ENCODE measurements at regions not wholly inside any gene's neighbourhood (a gene's known extent, or its start where the extent isn't known, plus 50 kb on each side); places are given as distances from the start of the nearest gene placed in this dataset.

DNA sequence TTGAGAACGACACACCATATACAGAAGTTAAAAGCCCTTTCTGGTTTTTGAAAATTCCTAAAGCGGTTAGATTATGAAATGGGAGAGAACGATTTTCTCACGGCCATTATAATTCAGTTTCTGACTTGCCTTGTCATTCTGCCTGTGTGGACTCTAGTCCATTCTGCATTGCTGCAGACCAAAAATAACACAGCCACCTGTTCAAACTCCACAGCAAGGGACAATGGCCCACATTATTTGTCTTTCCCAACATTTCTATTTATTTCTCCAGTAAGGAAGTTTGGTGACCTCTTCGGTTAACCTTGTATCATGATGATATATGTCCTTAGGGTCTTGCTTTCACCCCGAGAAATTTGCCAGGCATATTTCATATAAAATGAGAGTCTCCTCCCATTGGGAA, 497.7 kb downstream of the BRINP1 start:
- intact Hi-C loops (cut with micrococcal nuclease; ENCODE audit: unreplicated experiment) (no loop called here), in situ Hi-C loops (cut with MboI) (no loop called here)
- Histone ChIP-seq H3K9me3 (replicated peaks; ENCODE audit: control insufficient read depth, insufficient read depth, low read length) (no peaks in the 10 kb centered on the region), H4K20me1 (ENCODE audit: control insufficient read depth, insufficient read depth) (no peaks in the 10 kb centered on the region), H3K79me2 (ENCODE audit: control insufficient read depth, insufficient read depth, low read length) (no peaks in the 10 kb centered on the region), H3K9ac (ENCODE audit: control insufficient read depth, insufficient read depth, low read length) (no peak overlapping the region), H3K4me1 (ENCODE audit: control insufficient read depth, insufficient read depth, low read length) (no peaks in the 10 kb centered on the region), H3K27ac (ENCODE audit: control insufficient read depth, insufficient read depth) (no peak overlapping the region), H3K4me3 (no peak overlapping the region), H3K27me3 (replicated peaks in 1 of 2; ENCODE audit: control insufficient read depth in 2 of 2, insufficient read depth in 2 of 2, low read length in 1 of 2) (no peaks in the 10 kb centered on the region), H3K4me2 (ENCODE audit: control insufficient read depth, insufficient read depth) (no peak overlapping the region), H2AFZ (ENCODE audit: control insufficient read depth, low read depth, low read length) (no peak overlapping the region), H3K36me3 (ENCODE audit: control insufficient read depth in 2 of 2, insufficient read depth in 2 of 2, low read length in 1 of 2) (no peaks in the 10 kb centered on the region)
- ChIA-PET RAD21 (ENCODE audit: unreplicated experiment) (no interaction called here), POLR2A (no interaction called here), CTCF (no interaction called here), SMC1A (ENCODE audit: uncharacterized antibody, unreplicated experiment) (no interaction called here)
- WGBS (ENCODE audit: insufficient coverage, insufficient replicate concordance, low lambda C conversion rate, missing lambda C conversion rate), result 10% methylated on average over 6 of the region's 6 CpGs
- DNase-seq (ENCODE audit: low read depth, low spot score), result no peak
- no peak for FAIRE-seq
- no peak for TF ChIP-seq HDAC2 (IDR thresholded peaks at IDR 0.05)
- no peak for TF ChIP-seq NR2C2 (IDR thresholded peaks at IDR 0.05; ENCODE audit: borderline replicate concordance, control insufficient read depth, insufficient read length, low read depth)
- no peak for TF ChIP-seq ZNF207 (IDR thresholded peaks at IDR 0.05; ENCODE audit: borderline replicate concordance)
- no peak for TF ChIP-seq BHLHE40 (IDR thresholded peaks at IDR 0.05; ENCODE audit: borderline replicate concordance in 1 of 2, low read depth in 2 of 2, low read length in 1 of 2)
- TF ChIP-seq ZNF384 (IDR thresholded peaks at IDR 0.05; ENCODE audit: borderline replicate concordance, low read depth, low read length), result no peak
- TF ChIP-seq ATF7 (IDR thresholded peaks at IDR 0.05; ENCODE audit: low read depth), result no peak
- no peak for TF ChIP-seq BMI1 (IDR thresholded peaks at IDR 0.05; ENCODE audit: borderline replicate concordance)
- no peak for TF ChIP-seq KLF5 (IDR thresholded peaks at IDR 0.05; ENCODE audit: partially characterized antibody)
- no peak for ATAC-seq
- BruUV-seq (replicated peaks), result no TSS peak

DNA sequence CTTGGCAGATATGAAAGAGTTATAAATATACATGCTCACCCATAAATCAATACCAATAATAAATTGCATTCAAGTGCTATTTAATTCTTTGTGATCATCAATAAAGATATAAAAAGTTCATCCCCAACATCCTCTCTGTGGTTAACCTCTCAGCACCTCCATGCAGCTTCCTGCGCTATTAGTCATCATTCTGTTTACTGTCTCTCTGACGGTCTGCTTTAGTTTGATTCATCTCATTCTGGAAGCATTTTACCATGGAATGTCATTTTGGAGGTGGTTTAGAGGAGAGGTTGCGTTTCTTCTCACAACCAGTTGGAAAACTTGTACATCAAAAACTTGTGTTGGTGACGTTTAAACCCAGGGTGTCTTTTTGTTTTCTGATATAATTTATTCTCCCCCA, 486.6 kb downstream of the BRINP1 start:
- 29% methylated on average over 4 of the region's 4 CpGs for WGBS (ENCODE audit: insufficient coverage, insufficient replicate concordance, low lambda C conversion rate, missing lambda C conversion rate)
- in situ Hi-C loops (cut with MboI), result no loop called here
- no peak overlapping the region for H3K4me2 ChIP-seq (ENCODE audit: control insufficient read depth, insufficient read depth)
- H3K27me3 ChIP-seq (replicated peaks in 1 of 2; ENCODE audit: control insufficient read depth in 2 of 2, insufficient read depth in 2 of 2, low read length in 1 of 2), result no peaks in the 10 kb centered on the region
- H3K4me3 ChIP-seq, result no peak overlapping the region
- H3K27ac ChIP-seq (ENCODE audit: control insufficient read depth, insufficient read depth), result no peak overlapping the region
- no peaks in the 10 kb centered on the region for H4K20me1 ChIP-seq (ENCODE audit: control insufficient read depth, insufficient read depth)
- intact Hi-C loops (cut with micrococcal nuclease; ENCODE audit: unreplicated experiment), result no loop called here
- no peak overlapping the region for H2AFZ ChIP-seq (ENCODE audit: control insufficient read depth, low read depth, low read length)
- H3K9ac ChIP-seq (ENCODE audit: control insufficient read depth, insufficient read depth, low read length), result no peak overlapping the region
- POLR2A ChIA-PET, result no interaction called here
- ATAC-seq, result no peak
- no peaks in the 10 kb centered on the region for H3K36me3 ChIP-seq (ENCODE audit: control insufficient read depth in 2 of 2, insufficient read depth in 2 of 2, low read length in 1 of 2)
- no peaks in the 10 kb centered on the region for H3K9me3 ChIP-seq (replicated peaks; ENCODE audit: control insufficient read depth, insufficient read depth, low read length)
- BruUV-seq (replicated peaks), result no TSS peak
- H3K4me1 ChIP-seq (ENCODE audit: control insufficient read depth, insufficient read depth, low read length), result no peaks in the 10 kb centered on the region
- TF ChIP-seq PAX8 (IDR thresholded peaks at IDR 0.05) (no peak), JUND (IDR thresholded peaks at IDR 0.05; ENCODE audit: low read depth, low read length) (no peak), ZNF384 (IDR thresholded peaks at IDR 0.05; ENCODE audit: borderline replicate concordance, low read depth, low read length) (no peak), POLR2AphosphoS2 (IDR thresholded peaks at IDR 0.05; ENCODE audit: low read depth, low read length) (no peak), ZNF207 (IDR thresholded peaks at IDR 0.05; ENCODE audit: borderline replicate concordance) (no peak), KAT2A (conservative IDR thresholded peaks at IDR 0.05; ENCODE audit: control insufficient read depth, low read depth, low read length) (no peak), KLF5 (IDR thresholded peaks at IDR 0.05; ENCODE audit: partially characterized antibody) (no peak), NR2F1 (conservative IDR thresholded peaks at IDR 0.05) (no peak), ZBED1 (IDR thresholded peaks at IDR 0.05; ENCODE audit: borderline replicate concordance) (no peak)
- TF ChIP-seq, protein P1, sequence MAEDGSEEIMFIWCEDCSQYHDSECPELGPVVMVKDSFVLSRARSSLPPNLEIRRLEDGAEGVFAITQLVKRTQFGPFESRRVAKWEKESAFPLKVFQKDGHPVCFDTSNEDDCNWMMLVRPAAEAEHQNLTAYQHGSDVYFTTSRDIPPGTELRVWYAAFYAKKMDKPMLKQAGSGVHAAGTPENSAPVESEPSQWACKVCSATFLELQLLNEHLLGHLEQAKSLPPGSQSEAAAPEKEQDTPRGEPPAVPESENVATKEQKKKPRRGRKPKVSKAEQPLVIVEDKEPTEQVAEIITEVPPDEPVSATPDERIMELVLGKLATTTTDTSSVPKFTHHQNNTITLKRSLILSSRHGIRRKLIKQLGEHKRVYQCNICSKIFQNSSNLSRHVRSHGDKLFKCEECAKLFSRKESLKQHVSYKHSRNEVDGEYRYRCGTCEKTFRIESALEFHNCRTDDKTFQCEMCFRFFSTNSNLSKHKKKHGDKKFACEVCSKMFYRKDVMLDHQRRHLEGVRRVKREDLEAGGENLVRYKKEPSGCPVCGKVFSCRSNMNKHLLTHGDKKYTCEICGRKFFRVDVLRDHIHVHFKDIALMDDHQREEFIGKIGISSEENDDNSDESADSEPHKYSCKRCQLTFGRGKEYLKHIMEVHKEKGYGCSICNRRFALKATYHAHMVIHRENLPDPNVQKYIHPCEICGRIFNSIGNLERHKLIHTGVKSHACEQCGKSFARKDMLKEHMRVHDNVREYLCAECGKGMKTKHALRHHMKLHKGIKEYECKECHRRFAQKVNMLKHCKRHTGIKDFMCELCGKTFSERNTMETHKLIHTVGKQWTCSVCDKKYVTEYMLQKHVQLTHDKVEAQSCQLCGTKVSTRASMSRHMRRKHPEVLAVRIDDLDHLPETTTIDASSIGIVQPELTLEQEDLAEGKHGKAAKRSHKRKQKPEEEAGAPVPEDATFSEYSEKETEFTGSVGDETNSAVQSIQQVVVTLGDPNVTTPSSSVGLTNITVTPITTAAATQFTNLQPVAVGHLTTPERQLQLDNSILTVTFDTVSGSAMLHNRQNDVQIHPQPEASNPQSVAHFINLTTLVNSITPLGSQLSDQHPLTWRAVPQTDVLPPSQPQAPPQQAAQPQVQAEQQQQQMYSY (CRISPR knock-in tag; IDR thresholded peaks at IDR 0.05), result no peak
- RAD21 ChIA-PET (ENCODE audit: unreplicated experiment), result no interaction called here
- H3K79me2 ChIP-seq (ENCODE audit: control insufficient read depth, insufficient read depth, low read length), result no peaks in the 10 kb centered on the region
- DNase-seq (ENCODE audit: low read depth, low spot score), result no peak
- CTCF ChIA-PET, result no interaction called here
- no peak for FAIRE-seq
- SMC1A ChIA-PET (ENCODE audit: uncharacterized antibody, unreplicated experiment), result interaction anchor here (1.3 kb wide), 1 partner anchor 443 kb away, joined by 3 read pairs; no protein-coding TSS in a partner anchor

All from GM12878 (cell line).